Fibroblast of villous mesenchyme (primary cell): ENCODE measurements at regions not wholly inside any gene's neighbourhood (a gene's known extent, or its start where the extent isn't known, plus 50 kb on each side); places are given as distances from the start of the nearest gene placed in this dataset.

Experiments
- DNase-seq: peaks from one replicate; pipeline ENCODE4 v3.0.0-alpha.2; 2010; ENCODE audit warnings: low read depth
- H3K4me3 ChIP-seq: 2 replicates; pipeline ENCODE4 v1.5.1; 2011; ENCODE audit warnings: low read depth, mild to moderate bottlenecking, low read length
- TF ChIP-seq, protein P1 (sequence below): IDR thresholded peaks from 2 replicates; pipeline ENCODE4 v1.5.1; 2012; ENCODE audit warnings: low read depth, mild to moderate bottlenecking, low read length; ENCODE audit not compliant: insufficient read depth

DNA sequence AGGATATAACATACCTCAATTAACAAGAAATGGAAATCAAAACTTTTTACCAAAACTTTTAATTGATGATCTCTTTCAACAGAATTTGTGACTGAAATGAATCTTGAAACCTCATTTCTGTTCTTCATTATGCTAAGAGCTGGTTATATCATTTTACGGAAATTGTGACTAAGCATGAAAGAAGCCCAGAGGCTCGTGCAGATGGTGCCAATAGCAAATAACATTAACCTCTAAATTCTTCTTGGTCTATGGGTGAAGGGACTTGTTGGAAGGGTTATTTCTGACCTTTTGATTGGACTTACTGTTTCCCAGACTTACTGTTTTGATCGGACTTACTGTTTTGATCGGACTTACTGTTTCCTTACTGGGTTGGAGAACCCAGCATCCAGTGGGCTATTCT is 435.6 kb downstream of the TDRD15 start:
- TF ChIP-seq, protein P1, sequence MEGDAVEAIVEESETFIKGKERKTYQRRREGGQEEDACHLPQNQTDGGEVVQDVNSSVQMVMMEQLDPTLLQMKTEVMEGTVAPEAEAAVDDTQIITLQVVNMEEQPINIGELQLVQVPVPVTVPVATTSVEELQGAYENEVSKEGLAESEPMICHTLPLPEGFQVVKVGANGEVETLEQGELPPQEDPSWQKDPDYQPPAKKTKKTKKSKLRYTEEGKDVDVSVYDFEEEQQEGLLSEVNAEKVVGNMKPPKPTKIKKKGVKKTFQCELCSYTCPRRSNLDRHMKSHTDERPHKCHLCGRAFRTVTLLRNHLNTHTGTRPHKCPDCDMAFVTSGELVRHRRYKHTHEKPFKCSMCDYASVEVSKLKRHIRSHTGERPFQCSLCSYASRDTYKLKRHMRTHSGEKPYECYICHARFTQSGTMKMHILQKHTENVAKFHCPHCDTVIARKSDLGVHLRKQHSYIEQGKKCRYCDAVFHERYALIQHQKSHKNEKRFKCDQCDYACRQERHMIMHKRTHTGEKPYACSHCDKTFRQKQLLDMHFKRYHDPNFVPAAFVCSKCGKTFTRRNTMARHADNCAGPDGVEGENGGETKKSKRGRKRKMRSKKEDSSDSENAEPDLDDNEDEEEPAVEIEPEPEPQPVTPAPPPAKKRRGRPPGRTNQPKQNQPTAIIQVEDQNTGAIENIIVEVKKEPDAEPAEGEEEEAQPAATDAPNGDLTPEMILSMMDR, result no peak
- DNase-seq, result no peak
- no peak overlapping the region for H3K4me3 ChIP-seq

DNA sequence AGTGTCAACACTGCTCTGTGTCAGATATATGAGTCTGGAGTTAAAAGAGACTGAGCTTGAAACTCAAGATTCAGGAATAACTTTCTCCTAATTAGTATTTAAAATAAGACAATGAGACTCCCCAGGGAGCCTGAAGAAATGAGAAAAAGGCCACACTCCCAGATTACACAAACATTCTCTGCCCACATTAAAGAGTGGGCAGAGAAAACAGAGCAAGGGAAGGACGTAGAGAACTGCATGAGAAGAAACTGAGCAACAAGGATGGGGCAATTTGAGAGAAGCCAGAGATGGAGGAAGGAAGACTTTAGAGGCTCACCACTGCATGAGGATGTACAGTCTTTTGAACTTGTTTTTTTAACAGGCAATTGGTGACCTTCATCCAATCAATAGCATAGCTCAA is 438.2 kb downstream of the TDRD15 start:
- TF ChIP-seq, protein P1, result no peak
- H3K4me3 ChIP-seq, result no peak overlapping the region
- no peak for DNase-seq

DNA sequence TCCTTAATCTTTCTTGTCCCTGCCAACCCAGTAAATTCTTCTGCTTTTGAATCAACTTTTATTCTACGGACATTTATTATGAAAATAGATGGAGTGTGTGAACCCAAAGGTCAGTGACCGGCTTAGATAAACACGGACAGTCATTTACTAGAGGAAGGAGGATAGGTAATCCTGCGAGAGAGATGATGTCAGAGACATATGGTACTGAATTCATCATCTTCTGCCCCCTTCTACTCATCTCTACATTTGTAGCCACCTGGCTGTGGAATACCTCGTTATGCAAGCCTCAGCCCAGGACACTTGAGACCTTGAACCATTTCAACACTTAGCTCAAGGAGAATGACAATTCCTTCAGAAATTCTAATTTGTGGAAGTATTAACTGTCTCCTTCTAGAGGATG is 443.6 kb downstream of the TDRD15 start:
- TF ChIP-seq, protein P1, result no peak
- no peak for DNase-seq

DNA sequence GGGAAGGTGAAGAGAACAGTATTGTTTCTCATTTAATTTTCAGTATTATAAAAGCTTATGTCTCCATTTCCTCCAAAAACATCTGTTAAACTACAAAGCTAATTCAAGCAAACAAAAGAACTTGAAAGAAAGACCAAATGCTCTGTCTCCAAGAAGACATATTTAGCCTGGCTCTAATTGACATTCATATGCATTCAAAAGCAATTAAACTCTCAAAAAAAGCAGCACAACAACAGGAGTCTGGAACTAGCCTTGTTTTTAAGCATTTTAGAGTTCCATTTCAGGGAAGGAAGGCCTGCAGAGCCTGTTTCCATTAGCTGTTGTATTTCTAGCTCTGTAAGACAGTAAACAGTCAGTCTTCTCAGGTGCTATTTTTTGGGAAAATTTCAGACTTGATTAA is 447.9 kb downstream of the TDRD15 start:
- TF ChIP-seq, protein P1, result no peak
- DNase-seq, result no peak
- no peak overlapping the region for H3K4me3 ChIP-seq

More for the DNA sequence above, 443.6 kb downstream of the TDRD15 start:
- no peak overlapping the region for H3K4me3 ChIP-seq

DNA sequence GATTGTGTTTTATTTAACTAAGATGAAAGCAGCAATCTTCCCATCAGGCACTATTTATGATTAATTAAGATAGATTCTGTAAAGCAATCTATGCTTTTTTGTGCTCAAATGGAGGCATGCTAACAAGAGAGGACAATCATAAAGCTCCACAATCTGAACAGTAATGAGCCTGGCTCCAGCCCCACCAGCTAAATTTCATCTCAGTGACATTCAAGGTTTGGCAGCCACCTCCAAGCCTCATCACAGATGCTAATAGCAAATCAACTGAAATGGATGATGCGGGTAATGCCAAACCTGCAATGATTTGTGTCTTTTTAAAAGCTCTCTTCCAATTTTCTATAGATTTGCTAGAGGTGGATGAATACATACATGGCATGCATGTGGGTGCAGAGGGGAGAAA is 456.6 kb downstream of the TDRD15 start:
- DNase-seq, result no peak
- TF ChIP-seq, protein P1, result no peak
- no peak overlapping the region for H3K4me3 ChIP-seq

DNA sequence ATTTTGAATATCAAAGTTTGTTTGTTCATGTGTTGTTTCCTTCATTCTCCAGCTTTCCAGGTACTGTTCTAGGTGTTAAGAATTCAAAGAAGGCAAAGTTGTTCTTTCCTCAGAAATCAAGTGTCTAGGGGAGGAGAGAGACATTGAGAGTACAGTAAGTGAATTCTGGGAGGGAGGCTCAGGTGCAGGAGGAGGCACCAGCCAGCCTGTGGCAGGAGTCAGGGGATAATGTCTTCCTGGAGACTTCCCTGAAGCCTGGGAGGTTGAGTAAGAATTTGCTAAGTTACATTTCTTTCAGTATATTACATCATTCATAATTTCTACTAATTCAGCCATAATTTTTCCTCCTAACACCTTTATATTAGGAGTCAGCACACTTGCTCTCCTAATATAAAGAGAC is 462.1 kb downstream of the TDRD15 start:
- TF ChIP-seq, protein P1, result no peak
- H3K4me3 ChIP-seq, result no peak overlapping the region

DNA sequence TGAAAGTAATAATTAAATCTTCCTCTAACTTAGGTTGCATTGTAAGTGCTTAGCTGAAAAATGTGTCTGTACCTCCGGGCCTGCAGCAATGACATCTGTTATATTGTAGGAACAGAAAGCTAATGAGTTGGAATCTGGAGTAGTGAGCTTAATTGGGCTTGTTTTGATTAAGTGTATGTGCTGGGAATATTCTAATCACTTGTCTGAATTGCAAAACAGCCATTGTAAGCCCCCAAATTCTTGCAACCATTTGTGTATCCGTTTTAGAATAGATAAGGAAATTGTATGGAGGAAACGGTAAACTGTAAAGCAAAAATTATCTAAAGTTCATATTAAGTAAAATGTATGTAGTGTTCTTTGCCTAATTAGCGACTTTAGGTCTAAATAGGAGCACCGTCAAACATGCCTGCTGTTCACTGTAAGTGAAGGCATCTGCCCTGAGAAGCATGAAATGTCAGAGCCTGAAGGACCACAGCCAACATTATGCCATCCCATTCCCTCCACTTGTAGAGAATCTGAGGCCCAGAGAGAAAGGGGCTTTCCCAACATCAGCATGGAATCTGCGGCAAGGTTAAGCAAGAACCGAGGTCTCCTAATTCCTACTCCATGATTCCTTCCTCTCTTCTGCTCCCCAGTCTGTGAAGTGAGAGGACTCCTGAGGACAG is 466.4 kb downstream of the TDRD15 start:
- DNase-seq, result no peak
- H3K4me3 ChIP-seq, result no peak overlapping the region
- TF ChIP-seq, protein P1, result no peak

More for the DNA sequence above, 462.1 kb downstream of the TDRD15 start:
- DNase-seq, result no peak
